GM21367 (cell line): ENCODE measurements at regions not wholly inside any gene's neighbourhood (a gene's known extent, or its start where the extent isn't known, plus 50 kb on each side); places are given as distances from the start of the nearest gene placed in this dataset.

Experiments used
- ATAC-seq: cut with Tn5 transposase; IDR thresholded peaks from one replicate; pipeline ENCODE4 v1.9.1; 2021; ENCODE audit not compliant: unreplicated experiment

- no peak for ATAC-seq
These were observed 329.7 kb upstream of the JARID2 start for GRCh38 chr6:14915888-14916832.

- no peak for ATAC-seq
These were observed 328.6 kb upstream of the JARID2 start for GRCh38 chr6:14917109-14917910.

GRCh38 chr6:14918200-14918907 lies 327.5 kb upstream of the JARID2 start:
- ATAC-seq = no peak

- no peak for ATAC-seq
These were observed 326.7 kb upstream of the JARID2 start for GRCh38 chr6:14919038-14919670.

- ATAC-seq = no peak
These were observed 325.6 kb upstream of the JARID2 start for GRCh38 chr6:14920276-14920675.

DNA sequence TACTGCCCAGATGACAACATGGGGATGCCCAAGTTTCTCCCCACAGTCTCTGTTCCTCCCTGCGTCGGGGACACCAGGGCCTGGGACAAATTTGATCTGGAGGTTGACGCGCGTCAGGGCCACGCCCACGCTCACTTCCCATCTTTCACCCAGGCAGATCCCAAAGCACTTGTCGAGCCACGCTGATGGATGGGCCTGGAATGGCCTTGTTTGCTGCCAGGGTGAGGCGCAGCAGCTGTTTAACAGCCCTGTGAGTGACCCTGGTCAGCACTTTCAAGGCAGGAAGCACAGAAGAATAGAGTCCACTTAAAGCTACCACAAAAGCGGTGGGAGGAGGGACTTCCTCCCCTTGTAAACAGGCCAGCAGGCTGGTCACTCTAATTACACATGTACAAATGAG lies 324.7 kb upstream of the JARID2 start:
- ATAC-seq = no peak

DNA sequence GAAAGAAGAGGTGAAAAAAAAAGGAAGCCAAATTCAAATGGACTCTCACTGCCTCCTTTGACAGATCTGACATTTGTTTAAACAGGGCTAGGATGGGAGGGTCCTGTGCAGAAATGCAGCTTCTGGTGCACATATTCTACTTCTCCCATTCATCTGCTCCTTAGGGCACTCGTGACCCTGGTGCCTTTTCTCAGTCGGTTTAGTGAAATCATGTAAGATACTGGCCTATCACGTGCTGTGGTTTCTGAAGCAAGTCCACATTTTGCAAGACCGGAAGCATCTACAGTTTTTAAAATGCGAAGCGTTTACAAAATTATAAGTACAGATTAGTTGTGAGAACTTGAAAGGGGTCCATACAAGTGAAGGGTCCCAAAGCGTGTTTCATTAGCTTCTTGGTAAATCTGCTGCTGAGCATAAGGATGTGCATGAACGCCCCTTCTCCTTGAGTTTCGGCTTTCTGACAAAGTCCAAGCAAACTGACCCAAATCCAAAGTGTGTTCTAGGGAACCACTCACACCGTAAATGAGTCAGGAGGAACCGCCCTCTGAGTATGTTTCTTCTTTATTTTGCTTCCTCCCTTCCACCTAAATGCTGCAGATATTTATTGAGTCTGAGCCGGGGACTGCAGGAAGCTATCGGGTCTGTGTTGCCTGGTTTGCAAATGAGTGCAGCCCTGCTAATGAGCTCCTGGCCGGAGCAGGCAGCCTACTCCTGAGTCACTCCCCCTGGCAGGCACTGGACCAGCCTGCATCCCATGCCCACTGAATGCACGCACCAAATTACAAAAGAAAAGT lies 323.8 kb upstream of the JARID2 start:
- no peak for ATAC-seq

- no peak for ATAC-seq
These were observed 323.0 kb upstream of the JARID2 start for GRCh38 chr6:14922706-14923460.

DNA sequence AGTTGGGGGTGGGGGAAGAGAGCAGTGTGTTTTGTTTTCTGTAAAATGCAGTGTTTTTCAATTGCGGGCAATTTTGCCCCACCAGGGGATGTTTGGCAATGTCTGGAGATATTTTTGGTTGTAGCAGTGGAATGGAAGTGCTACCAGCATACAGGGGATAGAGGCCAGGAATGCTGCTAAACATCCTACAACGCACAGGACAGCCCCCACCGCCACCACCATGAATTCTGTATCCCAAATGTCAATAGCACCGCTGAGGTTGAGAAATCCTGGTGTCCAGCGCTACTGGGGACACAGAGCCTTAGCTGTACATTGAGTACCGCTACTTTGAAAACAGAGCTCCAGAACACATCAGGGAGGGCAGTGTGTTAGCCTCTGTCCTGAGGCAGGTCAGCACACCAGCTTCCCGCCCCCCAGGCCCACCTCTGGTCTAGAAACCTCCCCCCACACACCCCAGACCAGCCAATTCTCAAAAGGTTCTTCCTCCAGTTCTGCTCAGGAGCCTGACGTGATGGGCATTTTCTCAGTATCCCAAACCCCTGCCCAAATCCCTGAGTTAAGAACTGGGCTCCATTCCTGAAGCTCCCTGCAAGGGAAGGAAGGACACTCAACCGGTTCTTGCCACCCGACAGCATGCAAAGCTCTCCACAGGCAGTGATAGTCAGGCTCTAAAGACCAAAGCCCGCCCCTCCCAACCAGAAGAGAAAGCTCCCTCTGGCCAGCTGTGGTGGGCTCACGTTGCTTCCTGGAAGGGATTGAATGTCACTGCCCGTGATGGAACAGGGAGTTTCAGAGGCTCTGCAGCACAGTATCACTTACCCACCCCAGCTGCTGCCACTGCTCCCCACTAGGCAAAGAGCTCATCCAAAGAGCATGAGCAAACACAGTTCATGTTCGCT lies 321.5 kb upstream of the JARID2 start:
- ATAC-seq = no peak

- ATAC-seq = no peak
These were observed 320.7 kb upstream of the JARID2 start for GRCh38 chr6:14925025-14925698.

DNA sequence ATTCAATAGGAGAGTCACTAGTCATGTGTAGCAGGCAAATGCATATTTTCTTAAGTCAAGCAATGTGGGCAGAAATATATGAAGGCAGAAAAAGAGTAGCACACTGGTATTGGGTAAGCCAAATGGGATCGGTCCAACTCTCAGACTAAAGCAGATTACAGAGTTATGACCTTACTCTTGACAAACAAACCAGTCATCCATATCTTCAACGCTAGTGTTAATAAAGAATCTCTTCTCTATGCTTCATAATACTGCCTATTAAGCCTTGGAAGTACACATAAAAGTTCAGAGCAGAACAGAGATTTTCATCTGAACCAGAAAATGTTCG lies 320.2 kb upstream of the JARID2 start:
- no peak for ATAC-seq

- ATAC-seq = no peak
These were observed 318.5 kb upstream of the JARID2 start for GRCh38 chr6:14927398-14927797.

DNA sequence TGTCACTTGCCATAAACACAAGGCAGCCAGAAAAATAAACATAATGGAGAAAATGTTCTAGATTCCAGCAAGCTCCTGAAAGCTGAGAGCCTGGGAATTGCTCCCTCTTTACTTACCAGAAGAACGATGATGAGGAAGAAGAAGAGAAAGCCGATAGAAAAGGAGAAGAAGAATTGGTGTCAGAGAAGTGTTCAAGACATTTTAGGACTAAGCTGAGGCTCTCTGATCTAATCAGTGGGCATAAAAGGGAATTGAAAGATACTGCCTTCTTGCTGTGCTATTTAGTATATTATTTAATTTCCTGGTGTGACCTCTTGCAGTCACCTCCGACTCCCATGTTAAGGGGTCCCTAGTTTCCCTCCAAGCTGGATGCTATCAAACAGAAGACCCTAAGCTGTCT lies 316.6 kb upstream of the JARID2 start:
- no peak for ATAC-seq

DNA sequence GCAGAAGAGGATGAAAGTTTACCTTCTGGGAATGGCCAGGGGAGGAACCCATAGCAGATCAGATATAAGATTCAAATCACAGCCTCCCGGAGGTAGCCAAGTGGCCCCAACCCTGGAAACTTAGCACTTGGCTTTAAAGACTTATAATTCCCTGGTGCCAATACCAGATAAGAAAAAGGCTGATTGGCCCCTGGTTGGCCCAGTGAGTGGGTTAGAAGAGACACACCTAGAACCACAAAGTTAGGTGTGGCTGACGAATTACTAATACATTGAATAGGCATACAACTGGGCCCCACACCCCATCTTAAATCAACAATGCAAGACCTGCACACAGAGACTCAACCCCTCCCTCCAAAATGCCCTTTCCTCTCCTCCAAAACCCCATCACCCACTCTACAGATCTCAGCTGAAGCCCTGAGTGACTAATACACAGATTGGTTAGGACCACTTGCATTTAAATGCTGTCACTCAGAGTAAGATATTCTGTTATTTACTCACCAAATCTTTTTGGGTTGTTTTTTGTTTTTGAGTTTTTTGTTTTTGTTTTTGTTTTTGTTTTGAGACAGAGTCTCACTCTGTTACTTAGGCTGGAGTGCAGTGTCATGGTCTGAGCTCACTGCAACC lies 315.4 kb upstream of the JARID2 start:
- ATAC-seq = no peak

DNA sequence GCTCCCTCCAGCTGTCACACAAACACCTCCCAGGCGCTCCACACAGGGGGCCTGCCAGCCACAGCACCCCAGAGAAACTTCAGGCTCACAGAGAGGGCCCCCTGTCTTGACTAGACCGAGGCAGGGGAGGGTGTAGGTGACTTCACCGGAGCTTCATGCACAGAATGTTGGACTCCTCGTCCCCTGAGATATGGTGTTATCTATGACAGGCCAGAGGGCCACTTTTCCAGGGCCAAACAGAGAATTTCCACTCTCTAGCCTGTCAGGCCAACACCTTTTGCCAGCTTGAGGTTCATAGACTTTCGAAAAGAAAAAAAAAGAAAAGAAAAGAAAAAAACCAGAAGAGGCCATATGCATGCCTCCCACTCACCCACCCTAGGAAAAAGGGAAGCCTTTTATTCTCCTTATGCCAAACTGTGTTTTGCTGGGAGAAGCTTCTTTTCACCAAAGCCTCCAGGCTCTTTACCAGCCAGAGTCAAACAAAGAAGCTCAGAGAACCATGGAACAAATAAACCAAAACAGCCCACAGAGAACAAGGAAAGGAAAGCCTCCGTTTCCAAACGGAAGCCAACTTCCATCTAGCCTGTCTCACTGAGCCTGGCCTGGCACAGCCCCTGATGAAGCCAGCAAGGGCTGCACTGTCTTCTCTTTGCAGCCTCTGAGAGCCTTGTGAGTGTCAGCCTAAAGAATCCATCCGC lies 313.2 kb upstream of the JARID2 start:
- no peak for ATAC-seq

DNA sequence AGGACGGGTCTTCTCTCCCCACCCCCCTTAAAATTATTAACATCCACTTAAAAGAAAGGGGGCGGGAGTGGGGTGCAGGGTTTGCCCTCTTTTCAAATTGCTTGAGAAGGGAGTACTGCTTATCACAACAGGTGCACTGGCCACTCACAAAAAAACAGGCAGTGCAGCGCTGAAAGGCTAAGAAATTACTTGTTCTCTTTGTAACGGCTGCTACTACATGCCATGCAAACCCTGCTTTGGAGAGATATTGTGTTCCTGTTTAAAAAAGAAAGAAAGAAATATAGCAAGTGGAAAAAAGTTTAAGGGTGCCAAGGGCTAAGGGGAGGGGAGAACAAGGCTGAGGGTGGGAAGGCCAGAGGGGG lies 312.7 kb upstream of the JARID2 start:
- no peak for ATAC-seq

GRCh38 chr6:14934013-14934412 lies 311.9 kb upstream of the JARID2 start:
- ATAC-seq = no peak
